GM18873 (cell line): ENCODE measurements at regions not wholly inside any gene's neighbourhood (a gene's known extent, or its start where the extent isn't known, plus 50 kb on each side); places are given as distances from the start of the nearest gene placed in this dataset.

ENCODE experiments used
- ATAC-seq: cut with Tn5 transposase; IDR thresholded peaks from one replicate; pipeline ENCODE4 v1.9.1; 2021; ENCODE audit warnings: mild to moderate bottlenecking, moderate library complexity, moderate number of reproducible peaks; ENCODE audit not compliant: unreplicated experiment, low FRiP score

GRCh38 chr5:124061068-124061430, 549.1 kb downstream of the CSNK1G3 start:
- ATAC-seq, result no peak

DNA sequence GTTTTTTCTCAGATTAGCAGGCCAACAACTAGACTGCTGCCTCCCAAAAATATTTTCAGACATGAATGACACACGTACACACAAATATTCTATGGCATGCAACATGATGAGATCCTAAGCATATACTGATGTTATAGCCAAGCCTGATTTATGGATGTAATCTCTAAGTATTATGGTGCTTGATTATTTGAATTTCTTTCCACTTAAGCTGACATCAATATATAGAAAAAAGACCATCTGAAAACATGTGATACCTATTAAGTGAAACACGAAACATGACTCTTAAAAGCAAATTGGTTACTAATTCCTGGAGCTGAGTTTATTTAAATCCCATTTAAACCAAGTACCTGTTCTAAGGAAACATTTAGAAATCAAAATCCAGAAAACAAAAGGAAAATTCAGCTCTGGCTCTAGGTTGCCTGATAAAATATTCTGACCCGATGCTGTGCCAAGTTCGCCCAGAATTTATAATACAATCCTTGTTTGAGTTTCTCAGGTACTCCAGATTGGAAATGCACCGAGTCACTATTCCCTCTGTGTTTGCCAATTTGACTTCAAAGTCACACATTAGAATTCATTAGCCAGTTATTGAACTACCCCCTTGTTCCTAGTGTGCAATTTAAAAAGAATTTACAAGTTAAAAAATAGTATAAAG, 548.6 kb downstream of the CSNK1G3 start:
- ATAC-seq, result no peak

DNA sequence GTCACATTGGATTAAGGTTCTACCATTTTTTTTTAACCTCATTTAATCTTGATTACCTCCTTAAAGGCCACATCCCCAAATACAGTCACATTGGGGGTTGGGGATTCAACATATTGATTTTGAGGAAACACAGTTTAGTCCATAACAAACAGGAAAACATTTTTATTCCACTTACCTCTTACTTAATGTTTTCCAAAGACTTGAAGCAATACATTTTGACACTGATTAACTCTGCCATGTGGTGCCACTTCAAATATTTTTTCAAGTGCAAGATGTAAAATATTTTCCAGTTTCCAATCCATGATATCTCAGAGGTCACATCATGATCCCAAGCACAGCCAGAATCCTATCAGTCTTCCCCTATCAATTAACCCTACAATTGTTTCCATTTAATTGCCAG, 548.0 kb downstream of the CSNK1G3 start:
- ATAC-seq, result no peak

DNA sequence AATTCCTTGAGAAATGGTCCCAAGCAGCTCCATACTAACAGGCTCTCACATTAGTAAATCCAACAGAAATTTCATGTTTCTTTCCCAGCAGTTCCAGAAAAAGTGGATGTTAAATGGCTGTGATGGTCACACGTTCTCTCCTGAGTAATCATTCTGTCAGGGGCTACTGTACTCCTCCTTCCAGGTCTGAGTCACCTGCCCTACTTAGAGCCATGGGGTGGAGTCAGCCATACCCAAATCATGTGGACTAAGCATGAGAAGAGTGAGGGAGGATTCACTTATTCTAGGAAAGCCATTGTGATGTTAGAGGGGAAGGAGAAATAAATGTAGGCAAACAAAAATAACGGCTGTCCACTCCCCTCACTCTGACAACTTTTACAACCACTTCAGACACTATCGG, 547.2 kb downstream of the CSNK1G3 start:
- ATAC-seq, result no peak

DNA sequence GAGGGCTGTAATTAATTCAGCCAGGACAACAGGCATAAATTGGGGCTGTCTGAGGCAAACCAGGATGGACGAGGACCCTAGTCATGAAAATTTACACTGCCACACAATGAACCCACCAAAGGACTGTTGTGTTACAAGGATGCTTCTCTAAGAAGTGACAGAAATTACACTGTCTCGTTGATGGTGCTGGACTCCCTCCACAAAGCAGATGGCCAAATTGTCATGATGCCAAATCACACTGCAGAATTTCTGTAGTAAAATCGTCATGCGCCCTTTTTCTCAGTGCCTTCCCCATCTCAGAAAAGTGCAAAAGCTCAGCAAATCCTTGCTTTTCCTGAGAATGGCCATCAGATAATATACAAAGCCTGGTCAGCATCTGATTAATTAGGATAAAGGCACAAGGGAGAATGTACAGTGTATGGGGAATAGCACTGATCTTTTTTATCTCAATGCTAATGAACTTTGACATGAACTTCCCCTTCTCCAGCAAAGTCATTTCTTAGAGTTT, 545.8 kb downstream of the CSNK1G3 start:
- ATAC-seq, result no peak

GRCh38 chr5:124056991-124057723, 545.2 kb downstream of the CSNK1G3 start:
- ATAC-seq, result no peak

DNA sequence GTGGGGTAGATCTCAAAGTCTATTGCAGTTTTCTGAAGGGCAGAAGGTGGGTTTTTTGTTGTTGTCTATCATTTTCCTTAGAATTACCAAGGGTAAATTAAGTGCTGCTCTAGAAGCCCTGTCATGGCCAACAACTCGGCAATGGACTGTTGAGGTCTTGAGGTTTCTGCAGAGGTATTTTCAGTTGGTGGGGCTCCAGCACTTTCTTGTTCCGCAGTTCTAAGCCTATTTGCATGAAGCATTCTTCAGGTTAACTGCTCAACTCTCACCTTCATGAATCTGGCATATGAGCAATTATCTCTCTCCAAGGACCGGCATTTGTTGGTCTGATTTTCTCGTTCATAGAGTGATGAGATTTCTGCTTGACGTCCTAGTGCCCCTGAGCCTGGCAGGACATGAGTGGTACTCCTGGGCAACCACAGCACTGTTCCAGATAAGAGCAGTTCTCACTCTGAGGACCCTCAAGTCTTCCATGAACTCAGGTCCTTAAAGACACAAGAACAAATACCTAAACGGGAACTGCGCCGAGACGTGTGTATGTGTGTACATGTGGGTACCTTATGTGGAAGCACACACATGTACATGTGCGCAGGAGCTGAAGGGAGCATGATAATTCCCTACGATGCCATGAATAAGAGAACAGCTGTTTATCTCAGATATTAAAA, 544.5 kb downstream of the CSNK1G3 start:
- ATAC-seq, result peak; percentile 53

GRCh38 chr5:124055751-124056150, 543.8 kb downstream of the CSNK1G3 start:
- no peak for ATAC-seq

DNA sequence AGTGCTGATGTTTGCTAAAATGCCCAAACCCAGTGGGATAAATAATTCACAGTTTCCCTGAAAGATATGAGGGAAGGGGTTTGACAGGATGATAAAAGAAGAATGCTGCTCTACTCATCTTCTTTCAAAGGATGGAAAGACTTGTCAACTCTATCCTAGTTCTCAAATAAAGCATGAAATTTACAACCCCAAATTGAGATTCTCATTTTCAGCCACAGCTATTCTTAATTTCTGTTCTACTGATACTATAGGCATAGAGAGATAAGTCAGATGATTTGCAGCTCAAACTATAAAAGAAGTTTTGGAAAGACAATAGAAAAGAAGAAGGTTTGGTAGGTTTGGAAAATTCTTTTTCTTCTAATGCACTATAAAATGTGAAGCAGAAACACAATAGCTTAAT, 542.6 kb downstream of the CSNK1G3 start:
- peak; percentile 38 for ATAC-seq

DNA sequence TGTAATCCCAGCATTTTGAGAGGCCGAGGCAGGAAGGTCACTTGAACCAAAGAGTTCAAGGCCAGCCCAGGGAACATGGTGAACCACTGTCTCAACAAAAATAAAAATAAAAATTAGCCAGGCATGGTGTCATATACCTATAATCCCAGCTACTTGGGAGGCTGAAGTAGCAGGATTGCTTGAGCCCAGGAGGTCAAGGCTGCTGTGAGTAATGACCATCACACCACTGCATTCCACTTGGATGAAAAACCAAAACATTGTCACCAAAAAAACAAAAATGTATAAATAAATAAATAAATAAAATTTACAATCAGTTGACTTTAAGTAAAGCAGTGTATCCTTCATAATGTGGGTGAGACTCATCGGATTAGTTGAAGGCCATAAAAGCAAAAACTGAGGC, 541.4 kb downstream of the CSNK1G3 start:
- ATAC-seq, result no peak

DNA sequence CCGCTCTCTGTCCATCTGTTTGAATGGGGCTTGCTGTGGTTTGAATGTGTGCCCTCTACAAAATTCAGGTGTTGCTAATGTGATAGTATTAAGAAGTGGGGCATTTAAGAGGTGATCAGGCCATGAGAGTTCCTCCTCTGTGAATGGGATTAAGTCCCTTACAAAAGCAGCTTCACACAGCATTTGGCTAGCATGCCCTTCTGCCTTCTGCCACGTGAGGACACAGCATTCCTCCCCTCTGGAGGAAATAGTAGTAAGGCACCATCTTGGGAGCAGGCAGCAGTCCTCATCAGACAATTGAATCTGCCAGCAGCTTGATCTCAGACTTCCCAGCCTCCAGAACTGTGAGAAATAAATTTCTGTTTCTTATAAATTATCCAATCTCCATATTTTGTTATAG, 540.2 kb downstream of the CSNK1G3 start:
- no peak for ATAC-seq

DNA sequence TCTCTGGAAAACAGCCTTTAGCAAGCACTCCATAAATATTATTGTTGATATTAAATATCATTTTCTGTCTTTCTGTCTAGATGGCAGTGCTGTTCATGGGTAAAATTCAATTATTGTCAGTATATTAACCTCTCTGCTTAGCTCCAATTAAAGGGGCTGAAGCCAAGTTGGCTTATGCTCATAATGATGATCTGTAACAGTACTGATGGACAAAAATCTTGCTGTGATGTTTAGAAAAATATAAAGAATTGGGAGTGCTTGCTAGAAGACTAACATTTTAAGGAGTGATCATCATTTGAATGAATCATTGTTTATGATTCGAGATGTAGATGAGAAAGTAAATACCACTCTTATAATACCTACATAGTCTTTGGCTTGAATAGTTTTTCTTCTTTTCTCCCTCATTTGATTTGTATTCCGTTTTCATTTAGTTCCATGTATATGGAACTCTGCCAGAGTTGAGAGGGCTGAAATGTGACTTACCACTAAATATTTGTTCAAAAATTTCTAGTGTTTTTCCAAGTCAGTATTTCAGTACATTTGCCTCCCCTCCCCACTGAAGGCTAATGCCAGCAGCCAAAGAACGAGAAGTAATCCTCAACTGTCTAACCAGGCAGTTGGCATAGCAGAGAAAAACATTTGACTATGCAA, 538.3 kb downstream of the CSNK1G3 start:
- no peak for ATAC-seq

GRCh38 chr5:124045412-124045811, 533.4 kb downstream of the CSNK1G3 start:
- ATAC-seq, result no peak

GRCh38 chr5:124044613-124045012, 532.6 kb downstream of the CSNK1G3 start:
- ATAC-seq, result no peak

GRCh38 chr5:124043456-124043855, 531.5 kb downstream of the CSNK1G3 start:
- ATAC-seq, result no peak

GRCh38 chr5:124040799-124041198, 528.8 kb downstream of the CSNK1G3 start:
- ATAC-seq, result no peak

DNA sequence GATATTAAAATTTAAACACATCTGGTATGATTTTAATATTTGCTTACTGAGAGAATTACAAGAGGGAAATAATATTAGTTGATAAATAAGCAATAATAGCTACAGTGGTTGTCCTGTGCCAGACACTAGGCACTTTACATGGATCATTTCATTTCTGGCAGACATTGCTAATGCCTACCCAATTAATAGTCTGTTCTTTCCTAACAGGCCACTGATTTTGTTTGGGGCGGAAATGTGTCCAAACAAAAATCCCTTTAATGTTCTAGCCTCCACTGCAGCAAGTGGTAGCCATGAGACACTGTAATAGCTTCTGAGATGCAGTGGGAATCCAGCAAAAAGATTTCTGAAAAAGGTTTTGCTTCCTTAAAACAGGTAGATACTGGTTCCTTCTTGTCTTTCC, 527.4 kb downstream of the CSNK1G3 start:
- no peak for ATAC-seq

DNA sequence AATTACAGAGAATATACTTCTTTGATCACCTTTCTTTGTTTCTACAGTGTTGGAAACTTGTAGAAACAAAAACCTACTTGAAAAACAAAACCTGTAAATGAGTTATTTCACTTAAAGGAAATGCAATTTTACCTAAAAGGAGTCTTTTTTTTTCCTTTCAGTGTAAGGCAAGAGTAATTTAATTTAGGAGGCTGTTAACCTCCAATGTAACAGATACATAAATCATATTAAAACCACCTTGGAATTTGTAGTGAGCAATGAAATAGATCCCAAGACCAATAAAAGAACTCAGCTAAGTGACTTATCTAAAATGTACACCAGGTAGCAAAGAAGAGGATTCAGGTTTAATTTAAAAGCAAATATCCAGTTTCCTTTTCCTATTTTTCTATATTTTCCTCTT, 524.8 kb downstream of the CSNK1G3 start:
- no peak for ATAC-seq

DNA sequence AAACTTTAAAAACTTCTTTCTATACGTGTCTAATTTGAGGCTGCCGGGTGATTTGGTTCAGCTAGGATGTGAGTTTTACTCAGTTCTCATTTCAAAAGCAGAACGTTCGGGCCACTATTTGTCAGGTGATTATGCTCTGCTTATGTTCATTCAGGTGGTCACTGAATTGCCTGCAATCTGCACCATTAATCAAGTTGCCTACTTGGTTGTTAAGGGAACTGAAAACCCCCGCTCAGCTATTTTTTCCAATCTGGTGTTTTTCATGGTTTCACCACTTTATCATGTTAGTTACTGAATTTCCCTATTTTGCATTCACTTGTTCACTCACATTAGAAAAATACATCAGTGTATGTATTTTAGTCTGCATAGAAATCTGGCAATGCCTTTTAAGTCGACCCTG, 523.0 kb downstream of the CSNK1G3 start:
- peak; percentile 96 for ATAC-seq

DNA sequence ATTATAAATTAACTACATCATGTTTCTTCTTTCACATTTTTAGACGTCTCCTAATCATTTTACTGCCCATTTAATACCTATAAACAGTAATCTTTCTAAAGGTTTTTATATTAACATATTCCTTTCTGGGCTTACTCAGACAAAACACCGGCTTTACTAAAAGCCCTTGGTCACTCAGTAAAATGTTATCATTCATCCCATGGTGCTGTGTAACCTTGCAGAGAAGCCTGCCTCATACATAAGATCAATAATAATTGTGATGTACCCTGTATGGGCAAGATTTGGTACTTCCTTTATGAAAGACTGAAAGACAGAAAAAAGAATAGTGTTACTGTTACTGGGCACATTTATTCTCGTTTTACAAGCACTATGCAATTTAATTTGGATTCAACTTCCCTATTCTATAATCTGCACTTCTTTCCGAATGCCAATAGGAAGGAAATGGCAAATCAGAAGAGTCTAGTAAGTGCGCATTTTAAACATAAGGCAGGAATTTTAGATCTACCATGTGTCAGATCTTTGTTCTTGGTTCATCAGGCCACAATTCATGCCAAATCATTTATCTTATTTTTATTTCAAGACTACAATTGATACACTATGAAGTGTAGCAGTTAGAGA, 522.2 kb downstream of the CSNK1G3 start:
- ATAC-seq, result no peak

- no peak for ATAC-seq
Observed at GRCh38 chr5:124030043-124030491, 518.1 kb downstream of the CSNK1G3 start.
